ENCODE measurements at regions not wholly inside any gene's neighbourhood (a gene's known extent, or its start where the extent isn't known, plus 50 kb on each side); places are given as distances from the start of the nearest gene placed in this dataset.

- no peak for DNase-seq
- no peaks in the 10 kb centered on the region for H3K4me1 ChIP-seq
- no peak overlapping the region for H3K4me3 ChIP-seq (ENCODE audit: low read depth, low read length)
- no peaks in the 10 kb centered on the region for H3K36me3 ChIP-seq
- H3K27me3 ChIP-seq, result no peaks in the 10 kb centered on the region
- no peak for TF ChIP-seq CTCF (IDR thresholded peaks at IDR 0.05; ENCODE audit: low read depth, low read length)
- no peaks in the 10 kb centered on the region for H3K9me3 ChIP-seq
Observed at GRCh38 chr11:98456308-98456680, 564.5 kb upstream of the CNTN5 start.

GRCh38 chr11:98495016-98495415 lies 525.7 kb upstream of the CNTN5 start:
- H3K4me1 ChIP-seq, result no peaks in the 10 kb centered on the region
- no peaks in the 10 kb centered on the region for H3K36me3 ChIP-seq
- no peaks in the 10 kb centered on the region for H3K27me3 ChIP-seq
- no peak for TF ChIP-seq CTCF (IDR thresholded peaks at IDR 0.05; ENCODE audit: low read depth, low read length)
- no peak for DNase-seq
- no peak overlapping the region for H3K4me3 ChIP-seq (ENCODE audit: low read depth, low read length)
- no peaks in the 10 kb centered on the region for H3K9me3 ChIP-seq

- Histone ChIP-seq H3K36me3 (no peaks in the 10 kb centered on the region), H3K4me1 (no peaks in the 10 kb centered on the region), H3K27me3 (no peaks in the 10 kb centered on the region), H3K4me3 (ENCODE audit: low read depth, low read length) (no peak overlapping the region), H3K9me3 (no peaks in the 10 kb centered on the region)
- no peak for TF ChIP-seq CTCF (IDR thresholded peaks at IDR 0.05; ENCODE audit: low read depth, low read length)
- DNase-seq, result no peak
Observed at GRCh38 chr11:98495601-98496000, 525.1 kb upstream of the CNTN5 start.

- H3K36me3 ChIP-seq, result no peaks in the 10 kb centered on the region
- no peaks in the 10 kb centered on the region for H3K27me3 ChIP-seq
- H3K9me3 ChIP-seq, result no peaks in the 10 kb centered on the region
- no peak for DNase-seq
- H3K4me3 ChIP-seq (ENCODE audit: low read depth, low read length), result no peak overlapping the region
- no peak for TF ChIP-seq CTCF (IDR thresholded peaks at IDR 0.05; ENCODE audit: low read depth, low read length)
- H3K4me1 ChIP-seq, result no peaks in the 10 kb centered on the region
Observed at GRCh38 chr11:98507208-98507607, 513.5 kb upstream of the CNTN5 start.

GRCh38 chr11:98512938-98513337 lies 507.8 kb upstream of the CNTN5 start:
- H3K27me3 ChIP-seq, result no peaks in the 10 kb centered on the region
- peaks cover 4% of the 10 kb centered on the region; the same call in 1 of the 2 replicates for H3K4me1 ChIP-seq
- no peaks in the 10 kb centered on the region for H3K9me3 ChIP-seq
- no peak overlapping the region for H3K4me3 ChIP-seq (ENCODE audit: low read depth, low read length)
- no peak for TF ChIP-seq CTCF (IDR thresholded peaks at IDR 0.05; ENCODE audit: low read depth, low read length)
- DNase-seq, result no peak
- H3K36me3 ChIP-seq, result no peaks in the 10 kb centered on the region

- no peaks in the 10 kb centered on the region for H3K4me1 ChIP-seq
- no peaks in the 10 kb centered on the region for H3K27me3 ChIP-seq
- no peaks in the 10 kb centered on the region for H3K9me3 ChIP-seq
- TF ChIP-seq CTCF (IDR thresholded peaks at IDR 0.05; ENCODE audit: low read depth, low read length), result no peak
- no peaks in the 10 kb centered on the region for H3K36me3 ChIP-seq
- DNase-seq, result no peak
- no peak overlapping the region for H3K4me3 ChIP-seq (ENCODE audit: low read depth, low read length)
Observed at GRCh38 chr11:98531576-98531975, 489.2 kb upstream of the CNTN5 start.

Measured in BE2C (cell line).